ENCODE measurements at regions not wholly inside any gene's neighbourhood (a gene's known extent, or its start where the extent isn't known, plus 50 kb on each side); places are given as distances from the start of the nearest gene placed in this dataset.

DNA sequence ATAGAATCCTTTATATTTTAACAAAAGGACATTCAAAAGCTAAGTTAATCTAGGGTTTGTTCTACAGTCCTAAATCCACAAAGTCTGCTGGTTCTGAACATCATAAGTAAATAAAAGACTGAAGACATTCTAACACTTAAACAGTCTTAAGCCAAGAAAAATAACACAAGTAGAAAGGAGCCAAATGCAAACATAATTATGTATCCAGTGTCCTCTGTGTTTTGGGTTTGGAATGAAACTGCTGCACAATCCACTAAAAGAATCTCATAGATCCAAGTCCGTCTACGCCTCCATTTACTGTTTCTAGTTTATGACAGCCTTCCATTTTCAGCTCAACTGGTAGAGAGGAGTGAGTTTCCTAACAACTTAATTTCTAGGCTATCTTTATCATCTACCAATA is 623.6 kb upstream of the FZD8 start:
- intact Hi-C loops (cut with micrococcal nuclease): no loop called here
- no peak for ATAC-seq
- no peaks in the 10 kb centered on the region for H3K4me1 ChIP-seq (ENCODE audit: control insufficient read depth in 1 of 2, insufficient read depth in 2 of 2, low read length in 2 of 2)
- ChIA-PET POLR2A (no interaction called here), CTCF (no interaction called here), RAD21 (ENCODE audit: low non-redundant PET in 1 of 2, low total read pairs in 2 of 2, uncharacterized antibody in 2 of 2, unreplicated experiment in 2 of 2) (no interaction called here)
- BruUV-seq (replicated peaks): no TSS peak
- no peak for TF ChIP-seq ZNF274 (IDR thresholded peaks at IDR 0.05; ENCODE audit: low read depth, low read length)
- H3K27ac ChIP-seq (ENCODE audit: low read depth, low read length): no peak overlapping the region
- no peaks in the 10 kb centered on the region for H4K20me1 ChIP-seq (ENCODE audit: insufficient read depth)
- no peaks in the 10 kb centered on the region for H3K36me3 ChIP-seq (ENCODE audit: control insufficient read depth in 1 of 2, insufficient read depth in 2 of 2, low read length in 2 of 2)
- no peak for DNase-seq (ENCODE audit: low read depth, low spot score)
- no peaks in the 10 kb centered on the region for H3K79me2 ChIP-seq (ENCODE audit: insufficient read depth, low read length)
- peaks cover 17 to 28% of the 10 kb centered on the region in 2 experiments; a peak in 3 of 4 replicates for H3K9me3 ChIP-seq (ENCODE audit: control insufficient read depth in 1 of 2, insufficient read depth in 1 of 2, low read depth in 1 of 2, low read length in 2 of 2)
- no peak overlapping the region for H2AFZ ChIP-seq (ENCODE audit: low read depth, low read length, poor library complexity, severe bottlenecking)
- no peaks in the 10 kb centered on the region for H3K27me3 ChIP-seq (ENCODE audit: insufficient read depth, low read length)
- H3K4me2 ChIP-seq (ENCODE audit: low read length): no peak overlapping the region
- H3K4me3 ChIP-seq (replicated peaks in 1 of 2; ENCODE audit: low read depth in 1 of 2, low read length in 2 of 2): no peak overlapping the region
- H3K9ac ChIP-seq (ENCODE audit: low read length): no peak overlapping the region
- no peaks in the 10 kb centered on the region for H3K9me2 ChIP-seq (ENCODE audit: insufficient read depth)

DNA sequence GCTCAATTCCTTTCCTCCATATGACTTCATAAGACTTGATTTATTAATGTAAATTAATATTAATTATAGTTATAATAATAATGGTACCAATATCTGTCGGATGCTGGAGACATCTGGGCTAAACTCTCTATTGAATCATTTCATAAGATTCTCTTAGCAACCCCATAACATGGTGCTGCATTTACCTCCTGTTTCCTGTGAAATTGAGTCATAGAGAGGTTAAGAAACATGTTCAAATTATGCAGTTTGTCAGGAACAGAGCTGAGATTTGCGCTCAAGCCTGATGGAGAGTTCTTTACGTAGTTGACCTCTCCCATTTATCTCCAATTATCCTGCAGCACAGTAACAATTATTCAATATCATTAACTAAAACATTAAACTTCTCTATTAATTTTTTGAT is 621.8 kb upstream of the FZD8 start:
- ATAC-seq (no peak), DNase-seq (ENCODE audit: low read depth, low spot score) (no peak)
- no peaks in the 10 kb centered on the region for H3K9me2 ChIP-seq (ENCODE audit: insufficient read depth)
- POLR2A ChIA-PET: no interaction called here
- no peaks in the 10 kb centered on the region for H4K20me1 ChIP-seq (ENCODE audit: insufficient read depth)
- RAD21 ChIA-PET (ENCODE audit: low non-redundant PET in 1 of 2, low total read pairs in 2 of 2, uncharacterized antibody in 2 of 2, unreplicated experiment in 2 of 2): no interaction called here
- H3K4me3 ChIP-seq (replicated peaks in 1 of 2; ENCODE audit: low read depth in 1 of 2, low read length in 2 of 2): no peak overlapping the region
- no peaks in the 10 kb centered on the region for H3K79me2 ChIP-seq (ENCODE audit: insufficient read depth, low read length)
- no peaks in the 10 kb centered on the region for H3K4me1 ChIP-seq (ENCODE audit: control insufficient read depth in 1 of 2, insufficient read depth in 2 of 2, low read length in 2 of 2)
- H3K27ac ChIP-seq (ENCODE audit: low read depth, low read length): no peak overlapping the region
- H3K27me3 ChIP-seq (ENCODE audit: insufficient read depth, low read length): no peaks in the 10 kb centered on the region
- CTCF ChIA-PET: no interaction called here
- H3K9me3 ChIP-seq (ENCODE audit: control insufficient read depth in 1 of 2, insufficient read depth in 1 of 2, low read depth in 1 of 2, low read length in 2 of 2): peaks cover 12 to 22% of the 10 kb centered on the region in 2 experiments; a peak in 3 of 4 replicates
- H2AFZ ChIP-seq (ENCODE audit: low read depth, low read length, poor library complexity, severe bottlenecking): no peak overlapping the region
- intact Hi-C loops (cut with micrococcal nuclease): no loop called here
- H3K9ac ChIP-seq (ENCODE audit: low read length): no peak overlapping the region
- no peak overlapping the region for H3K4me2 ChIP-seq (ENCODE audit: low read length)
- H3K36me3 ChIP-seq (ENCODE audit: control insufficient read depth in 1 of 2, insufficient read depth in 2 of 2, low read length in 2 of 2): no peaks in the 10 kb centered on the region
- TF ChIP-seq FOSL1 (IDR thresholded peaks at IDR 0.05; ENCODE audit: low read depth): no peak
- no peak for TF ChIP-seq ELF1 (IDR thresholded peaks at IDR 0.05; ENCODE audit: borderline replicate concordance, low read depth)
- TF ChIP-seq EZH2phosphoT487 (IDR thresholded peaks at IDR 0.05; ENCODE audit: borderline replicate concordance): no peak
- no peak for TF ChIP-seq EGR1 (IDR thresholded peaks at IDR 0.05; ENCODE audit: low read depth)
- no peak for TF ChIP-seq YY1 (IDR thresholded peaks at IDR 0.05; ENCODE audit: extremely low read depth, insufficient replicate concordance, low read depth, low read length)
- TF ChIP-seq CBX3 (IDR thresholded peaks at IDR 0.05; ENCODE audit: low read depth): no peak
- TF ChIP-seq JUND (IDR thresholded peaks at IDR 0.05): no peak
- TF ChIP-seq CEBPB (IDR thresholded peaks at IDR 0.05; ENCODE audit: low read depth): no peak
- no peak for TF ChIP-seq POLR2A (IDR thresholded peaks at IDR 0.05; ENCODE audit: borderline replicate concordance, extremely low read depth, insufficient read depth, insufficient read length)
- no peak for TF ChIP-seq ZNF274 (IDR thresholded peaks at IDR 0.05; ENCODE audit: low read depth, low read length)
- TF ChIP-seq, protein P1, sequence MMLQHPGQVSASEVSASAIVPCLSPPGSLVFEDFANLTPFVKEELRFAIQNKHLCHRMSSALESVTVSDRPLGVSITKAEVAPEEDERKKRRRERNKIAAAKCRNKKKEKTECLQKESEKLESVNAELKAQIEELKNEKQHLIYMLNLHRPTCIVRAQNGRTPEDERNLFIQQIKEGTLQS (IDR thresholded peaks at IDR 0.05): no peak
- TF ChIP-seq SIN3A (IDR thresholded peaks at IDR 0.05; ENCODE audit: low read depth): no peak
- TF ChIP-seq, protein P2, sequence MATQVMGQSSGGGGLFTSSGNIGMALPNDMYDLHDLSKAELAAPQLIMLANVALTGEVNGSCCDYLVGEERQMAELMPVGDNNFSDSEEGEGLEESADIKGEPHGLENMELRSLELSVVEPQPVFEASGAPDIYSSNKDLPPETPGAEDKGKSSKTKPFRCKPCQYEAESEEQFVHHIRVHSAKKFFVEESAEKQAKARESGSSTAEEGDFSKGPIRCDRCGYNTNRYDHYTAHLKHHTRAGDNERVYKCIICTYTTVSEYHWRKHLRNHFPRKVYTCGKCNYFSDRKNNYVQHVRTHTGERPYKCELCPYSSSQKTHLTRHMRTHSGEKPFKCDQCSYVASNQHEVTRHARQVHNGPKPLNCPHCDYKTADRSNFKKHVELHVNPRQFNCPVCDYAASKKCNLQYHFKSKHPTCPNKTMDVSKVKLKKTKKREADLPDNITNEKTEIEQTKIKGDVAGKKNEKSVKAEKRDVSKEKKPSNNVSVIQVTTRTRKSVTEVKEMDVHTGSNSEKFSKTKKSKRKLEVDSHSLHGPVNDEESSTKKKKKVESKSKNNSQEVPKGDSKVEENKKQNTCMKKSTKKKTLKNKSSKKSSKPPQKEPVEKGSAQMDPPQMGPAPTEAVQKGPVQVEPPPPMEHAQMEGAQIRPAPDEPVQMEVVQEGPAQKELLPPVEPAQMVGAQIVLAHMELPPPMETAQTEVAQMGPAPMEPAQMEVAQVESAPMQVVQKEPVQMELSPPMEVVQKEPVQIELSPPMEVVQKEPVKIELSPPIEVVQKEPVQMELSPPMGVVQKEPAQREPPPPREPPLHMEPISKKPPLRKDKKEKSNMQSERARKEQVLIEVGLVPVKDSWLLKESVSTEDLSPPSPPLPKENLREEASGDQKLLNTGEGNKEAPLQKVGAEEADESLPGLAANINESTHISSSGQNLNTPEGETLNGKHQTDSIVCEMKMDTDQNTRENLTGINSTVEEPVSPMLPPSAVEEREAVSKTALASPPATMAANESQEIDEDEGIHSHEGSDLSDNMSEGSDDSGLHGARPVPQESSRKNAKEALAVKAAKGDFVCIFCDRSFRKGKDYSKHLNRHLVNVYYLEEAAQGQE (IDR thresholded peaks at IDR 0.05; ENCODE audit: low read depth): no peak
- TF ChIP-seq, protein P3, sequence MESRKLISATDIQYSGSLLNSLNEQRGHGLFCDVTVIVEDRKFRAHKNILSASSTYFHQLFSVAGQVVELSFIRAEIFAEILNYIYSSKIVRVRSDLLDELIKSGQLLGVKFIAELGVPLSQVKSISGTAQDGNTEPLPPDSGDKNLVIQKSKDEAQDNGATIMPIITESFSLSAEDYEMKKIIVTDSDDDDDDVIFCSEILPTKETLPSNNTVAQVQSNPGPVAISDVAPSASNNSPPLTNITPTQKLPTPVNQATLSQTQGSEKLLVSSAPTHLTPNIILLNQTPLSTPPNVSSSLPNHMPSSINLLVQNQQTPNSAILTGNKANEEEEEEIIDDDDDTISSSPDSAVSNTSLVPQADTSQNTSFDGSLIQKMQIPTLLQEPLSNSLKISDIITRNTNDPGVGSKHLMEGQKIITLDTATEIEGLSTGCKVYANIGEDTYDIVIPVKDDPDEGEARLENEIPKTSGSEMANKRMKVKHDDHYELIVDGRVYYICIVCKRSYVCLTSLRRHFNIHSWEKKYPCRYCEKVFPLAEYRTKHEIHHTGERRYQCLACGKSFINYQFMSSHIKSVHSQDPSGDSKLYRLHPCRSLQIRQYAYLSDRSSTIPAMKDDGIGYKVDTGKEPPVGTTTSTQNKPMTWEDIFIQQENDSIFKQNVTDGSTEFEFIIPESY (IDR thresholded peaks at IDR 0.05; ENCODE audit: extremely low read depth, insufficient replicate concordance, low read length): no peak
- no peak for TF ChIP-seq RAD21 (IDR thresholded peaks at IDR 0.05; ENCODE audit: low read depth)
- TF ChIP-seq SP1 (IDR thresholded peaks at IDR 0.05; ENCODE audit: low read depth): no peak
- TF ChIP-seq ZFX (IDR thresholded peaks at IDR 0.05): no peak
- BruUV-seq (replicated peaks): no TSS peak
